Mammary epithelial cell (primary cell): ENCODE measurements at regions not wholly inside any gene's neighbourhood (a gene's known extent, or its start where the extent isn't known, plus 50 kb on each side); places are given as distances from the start of the nearest gene placed in this dataset.

Source experiments
- CTCF ChIP-seq, 2 donors: IDR thresholded peaks in 1 of 2; conservative IDR thresholded peaks in 1 of 2; 2 replicates each; pipeline ENCODE4 v1.5.1; 2011 to 2012; ENCODE audit warnings: inconsistent platforms in 2 of 2, low read length in 2 of 2, mild to moderate bottlenecking in 2 of 2, control low read depth in 1 of 2, low read depth in 1 of 2; ENCODE audit not compliant: insufficient read depth in 1 of 2; ENCODE audit errors: extremely low read depth in 1 of 2
- EZH2 ChIP-seq: IDR thresholded peaks from 2 replicates; pipeline ENCODE4 v1.6.1; 2012; ENCODE audit warnings: low read length, inconsistent platforms, borderline replicate concordance

GRCh38 chr1:222037720-222038119 is 295.8 kb upstream of the DUSP10 start:
- TF ChIP-seq EZH2 (no peak), CTCF (conservative IDR thresholded peaks at IDR 0.05 in 1 of 2, IDR thresholded peaks at IDR 0.05 in 1 of 2; ENCODE audit: extremely low read depth in 1 of 2, insufficient read depth in 1 of 2, low read depth in 1 of 2, low read length in 2 of 2) (no peak)
